Uterus (tissue), 3 donors: ENCODE measurements at regions not wholly inside any gene's neighbourhood (a gene's known extent, or its start where the extent isn't known, plus 50 kb on each side); places are given as distances from the start of the nearest gene placed in this dataset.

Experiments
- DNase-seq, 2 donors: peaks; one replicate each; pipeline ENCODE4 v3.0.0-alpha.2; 2019 to 2020
- H3K27ac ChIP-seq, 2 donors: fragments of 200-600 bp; sonication (generic); 1 replicate in 1 of 2; 2 replicates in 1 of 2; pipeline ENCODE4 v1.5.1; 2016 to 2018
- H3K27me3 ChIP-seq, 2 donors: fragments of 200-600 bp; sonication (generic); one replicate each; pipeline ENCODE4 v1.5.1; 2018 to 2019; ENCODE audit warnings: control low read depth in 1 of 2
- H3K36me3 ChIP-seq, 2 donors: fragments of 200-600 bp; sonication (generic); one replicate each; pipeline ENCODE4 v1.5.1; 2019; ENCODE audit warnings: control low read depth in 1 of 2
- H3K4me1 ChIP-seq, 2 donors: fragments of 200-600 bp; sonication (generic); one replicate each; pipeline ENCODE4 v1.5.1; 2018 to 2019; ENCODE audit warnings: control low read depth in 1 of 2
- H3K4me3 ChIP-seq, 2 donors: fragments of 200-600 bp; sonication (generic); 1 replicate in 1 of 2; 2 replicates in 1 of 2; pipeline ENCODE4 v1.5.1; 2018 to 2019; ENCODE audit warnings: mild to moderate bottlenecking in 1 of 2
- H3K9me3 ChIP-seq, 2 donors: fragments of 200-600 bp; sonication (generic); one replicate each; pipeline ENCODE4 v1.5.1; 2019; ENCODE audit warnings: control low read depth in 1 of 2
- POLR2A ChIP-seq, 2 donors: fragments of 450-650 bp; IDR thresholded peaks; one replicate each; pipeline ENCODE4 v1.6.1; 2016; ENCODE audit warnings: antibody characterized with exemption in 2 of 2, mild to moderate bottlenecking in 1 of 2, moderate library complexity in 1 of 2
- intact Hi-C: fragments of 100-400 bp; cut with DNase I; formaldehyde crosslinking; loops from one replicate; pipeline ENCODE4 v1.15.1; 2023; ENCODE audit warnings: low total_unique reads
- TF ChIP-seq, protein P1 (sequence below), 4 experiments: fragments of 200-600 bp in 2 of 4; fragments of 450-650 bp in 2 of 4; sonication (generic) in 2 of 4; IDR thresholded peaks; one replicate each; pipeline ENCODE4 v1.5.1; 2016 to 2019; ENCODE audit warnings: antibody characterized with exemption in 4 of 4, mild to moderate bottlenecking in 2 of 4, moderate library complexity in 1 of 4
- donor health status: DM: yes; HTN: yes; CAD: no.

DNA sequence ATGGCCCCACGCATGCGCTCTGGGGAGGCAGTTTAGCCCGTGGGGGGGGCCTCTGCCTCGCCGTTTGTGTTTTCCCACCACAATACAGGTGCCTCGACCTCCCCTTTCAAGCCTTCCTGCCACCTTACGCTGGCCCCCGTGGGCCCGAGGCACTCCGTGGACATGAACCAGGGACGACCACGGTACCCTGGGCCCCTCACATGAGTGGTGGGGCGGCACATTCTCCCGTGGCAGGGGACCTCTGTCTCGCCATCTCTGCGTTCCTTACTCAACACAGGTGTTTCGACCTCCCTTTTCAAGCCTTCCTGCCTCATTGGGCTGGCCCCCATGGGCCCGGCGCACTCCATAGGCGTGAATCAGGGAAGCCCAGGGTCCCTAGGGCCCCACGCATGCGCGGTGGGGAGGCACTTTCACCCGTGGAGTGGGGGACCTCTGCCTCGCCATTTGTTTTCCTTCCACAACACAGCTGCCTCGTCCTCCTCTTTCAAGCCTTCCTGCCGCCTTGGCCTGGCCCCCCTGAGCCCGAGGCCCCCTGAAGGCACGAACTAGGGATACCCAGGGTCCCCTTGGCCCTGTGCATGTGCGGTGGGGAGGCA, 339.5 kb downstream of the ALG10 start:
- peaks cover 0 to 9% of the 10 kb centered on the region in 2 donors for H3K9me3 ChIP-seq
- no peak for TF ChIP-seq POLR2A (IDR thresholded peaks at IDR 0.05)
- H3K4me3 ChIP-seq, result no peak overlapping the region
- H3K4me1 ChIP-seq, result no peaks in the 10 kb centered on the region
- H3K27me3 ChIP-seq, result no peaks in the 10 kb centered on the region
- intact Hi-C loops, result no loop called here
- no peak for DNase-seq
- no peak overlapping the region for H3K27ac ChIP-seq
- no peaks in the 10 kb centered on the region for H3K36me3 ChIP-seq

DNA sequence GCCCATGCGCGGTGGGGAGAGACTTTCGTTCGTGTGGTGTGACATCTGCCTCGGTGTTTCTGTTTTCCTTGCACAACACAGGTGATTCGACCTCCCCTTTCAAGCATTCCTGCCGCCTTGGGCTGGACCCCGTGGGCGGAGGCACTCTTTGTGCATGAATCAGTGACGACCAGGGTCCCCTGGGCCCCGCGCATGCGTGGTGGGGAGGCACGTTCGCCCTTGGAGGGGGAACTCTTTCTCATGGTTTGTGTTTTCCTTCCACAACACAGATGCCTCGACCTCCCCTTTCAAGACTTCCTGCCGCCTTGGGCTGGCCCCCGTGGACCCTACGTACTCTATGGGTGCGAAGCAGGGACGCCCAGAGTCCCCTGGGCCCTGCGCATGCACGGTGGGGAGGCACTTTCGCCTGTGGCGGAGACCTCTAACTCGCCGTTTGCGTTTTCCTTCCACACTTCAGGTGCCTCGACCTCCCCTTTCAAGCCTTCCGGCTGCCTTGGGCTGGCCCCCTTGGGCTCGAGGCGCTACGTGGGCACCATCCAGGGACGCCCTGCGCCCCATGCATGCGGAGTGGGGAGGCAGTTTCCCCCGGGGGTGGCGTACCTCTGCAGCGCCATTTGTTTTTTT, 340.9 kb downstream of the ALG10 start:
- no peak for DNase-seq
- intact Hi-C loops, result no loop called here
- peaks cover 0 to 9% of the 10 kb centered on the region in 2 donors for H3K9me3 ChIP-seq
- H3K36me3 ChIP-seq, result no peaks in the 10 kb centered on the region
- no peaks in the 10 kb centered on the region for H3K4me1 ChIP-seq
- no peak overlapping the region for H3K27ac ChIP-seq
- H3K27me3 ChIP-seq, result no peaks in the 10 kb centered on the region
- no peak for TF ChIP-seq POLR2A (IDR thresholded peaks at IDR 0.05)
- TF ChIP-seq, protein P1, sequence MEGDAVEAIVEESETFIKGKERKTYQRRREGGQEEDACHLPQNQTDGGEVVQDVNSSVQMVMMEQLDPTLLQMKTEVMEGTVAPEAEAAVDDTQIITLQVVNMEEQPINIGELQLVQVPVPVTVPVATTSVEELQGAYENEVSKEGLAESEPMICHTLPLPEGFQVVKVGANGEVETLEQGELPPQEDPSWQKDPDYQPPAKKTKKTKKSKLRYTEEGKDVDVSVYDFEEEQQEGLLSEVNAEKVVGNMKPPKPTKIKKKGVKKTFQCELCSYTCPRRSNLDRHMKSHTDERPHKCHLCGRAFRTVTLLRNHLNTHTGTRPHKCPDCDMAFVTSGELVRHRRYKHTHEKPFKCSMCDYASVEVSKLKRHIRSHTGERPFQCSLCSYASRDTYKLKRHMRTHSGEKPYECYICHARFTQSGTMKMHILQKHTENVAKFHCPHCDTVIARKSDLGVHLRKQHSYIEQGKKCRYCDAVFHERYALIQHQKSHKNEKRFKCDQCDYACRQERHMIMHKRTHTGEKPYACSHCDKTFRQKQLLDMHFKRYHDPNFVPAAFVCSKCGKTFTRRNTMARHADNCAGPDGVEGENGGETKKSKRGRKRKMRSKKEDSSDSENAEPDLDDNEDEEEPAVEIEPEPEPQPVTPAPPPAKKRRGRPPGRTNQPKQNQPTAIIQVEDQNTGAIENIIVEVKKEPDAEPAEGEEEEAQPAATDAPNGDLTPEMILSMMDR (IDR thresholded peaks at IDR 0.05), result no peak
- H3K4me3 ChIP-seq, result no peak overlapping the region

DNA sequence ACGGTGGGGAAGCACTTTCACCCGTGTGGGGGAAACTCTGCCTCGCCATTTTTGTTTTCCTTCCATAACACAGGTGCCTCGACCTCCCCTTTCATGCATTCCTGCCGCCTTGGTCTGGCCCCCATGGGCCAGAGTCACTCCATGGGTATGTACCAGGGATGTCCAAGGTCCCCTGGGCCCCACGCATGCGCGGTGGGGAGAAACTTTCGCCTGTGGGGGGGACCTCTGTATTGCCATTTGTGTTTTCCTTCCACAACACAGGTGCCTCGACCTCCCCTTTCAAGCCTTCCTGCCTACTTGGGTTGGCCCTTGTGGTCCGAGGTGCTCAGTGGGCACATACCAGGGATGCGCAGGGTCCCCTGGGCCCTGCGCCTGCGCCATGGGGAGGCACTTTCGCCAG, 345.8 kb downstream of the ALG10 start:
- TF ChIP-seq, protein P1 (IDR thresholded peaks at IDR 0.05), result no peak
- TF ChIP-seq POLR2A (IDR thresholded peaks at IDR 0.05), result no peak
- Histone ChIP-seq H3K36me3 (no peaks in the 10 kb centered on the region), H3K4me1 (no peaks in the 10 kb centered on the region), H3K27ac (no peak overlapping the region), H3K4me3 (no peak overlapping the region), H3K27me3 (no peaks in the 10 kb centered on the region), H3K9me3 (peaks cover 0 to 9% of the 10 kb centered on the region in 2 donors)
- intact Hi-C loops, result no loop called here
- DNase-seq, result no peak

- Histone ChIP-seq H3K4me1 (no peaks in the 10 kb centered on the region), H3K9me3 (peaks cover 0 to 9% of the 10 kb centered on the region in 2 donors), H3K27ac (no peak overlapping the region), H3K27me3 (no peaks in the 10 kb centered on the region), H3K36me3 (no peaks in the 10 kb centered on the region), H3K4me3 (no peak overlapping the region)
- intact Hi-C loops, result no loop called here
- no peak for DNase-seq
- TF ChIP-seq, protein P1 (IDR thresholded peaks at IDR 0.05), result no peak
- TF ChIP-seq POLR2A (IDR thresholded peaks at IDR 0.05), result no peak
These were observed 348.8 kb downstream of the ALG10 start for GRCh38 chr12:34371050-34371449.

DNA sequence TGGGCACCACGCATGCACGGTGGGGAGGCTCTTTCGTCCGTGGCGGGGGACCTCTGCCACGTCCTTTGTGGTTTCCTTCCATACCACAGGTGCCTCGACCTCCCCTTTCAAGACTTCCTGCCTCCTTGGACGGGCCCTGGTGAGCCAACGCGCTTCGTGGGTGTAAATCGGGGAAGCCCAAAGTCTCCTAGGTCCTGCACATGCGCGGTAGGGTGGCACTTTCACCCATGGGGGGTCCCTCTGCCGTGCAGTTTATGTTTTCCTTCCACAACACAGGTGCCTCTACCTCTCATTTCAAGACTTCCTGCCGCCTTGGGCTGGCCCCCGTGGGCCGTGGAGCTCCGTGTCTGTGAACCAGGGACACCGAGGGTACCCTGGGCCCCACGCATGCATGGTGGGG, 349.7 kb downstream of the ALG10 start:
- no peak overlapping the region for H3K4me3 ChIP-seq
- H3K27me3 ChIP-seq, result no peaks in the 10 kb centered on the region
- no peak for DNase-seq
- H3K9me3 ChIP-seq, result peaks cover 0 to 9% of the 10 kb centered on the region in 2 donors
- TF ChIP-seq, protein P1 (IDR thresholded peaks at IDR 0.05), result no peak
- TF ChIP-seq POLR2A (IDR thresholded peaks at IDR 0.05), result no peak
- no peak overlapping the region for H3K27ac ChIP-seq
- no peaks in the 10 kb centered on the region for H3K4me1 ChIP-seq
- H3K36me3 ChIP-seq, result no peaks in the 10 kb centered on the region
- intact Hi-C loops, result no loop called here
